Suprapubic skin (tissue), 4 donors: ENCODE measurements at regions not wholly inside any gene's neighbourhood (a gene's known extent, or its start where the extent isn't known, plus 50 kb on each side); places are given as distances from the start of the nearest gene placed in this dataset.

ENCODE experiments used
- CTCF ChIP-seq, 2 donors: fragments of 200-600 bp in 1 of 2; fragments of 450-650 bp in 1 of 2; sonication (generic) in 1 of 2; IDR thresholded peaks; one replicate each; pipeline ENCODE4 v1.5.1; 2016 to 2019; ENCODE audit warnings: antibody characterized with exemption in 2 of 2, mild to moderate bottlenecking in 1 of 2, moderate library complexity in 1 of 2
- EP300 ChIP-seq: sonication (generic); formaldehyde crosslinking; IDR thresholded peaks from one replicate; pipeline ENCODE4 v1.6.1; 2017; ENCODE audit warnings: antibody characterized with exemption
- POLR2A ChIP-seq, 2 donors: fragments of 450-650 bp; IDR thresholded peaks; one replicate each; pipeline ENCODE4 v1.6.1; 2017; ENCODE audit warnings: antibody characterized with exemption in 2 of 2, mild to moderate bottlenecking in 2 of 2, moderate library complexity in 2 of 2
- POLR2AphosphoS5 ChIP-seq, 3 donors: sonication (generic); formaldehyde crosslinking; IDR thresholded peaks; one replicate each; pipeline ENCODE4 v1.6.1; 2017; ENCODE audit warnings: antibody characterized with exemption in 3 of 3

- no peak for TF ChIP-seq CTCF (IDR thresholded peaks at IDR 0.05)
- TF ChIP-seq POLR2A (IDR thresholded peaks at IDR 0.05) = no peak
- no peak for TF ChIP-seq EP300
- TF ChIP-seq POLR2AphosphoS5 (IDR thresholded peaks at IDR 0.05) = no peak
Observed at GRCh38 chr6:5851261-5851757, 155.4 kb downstream of the NRN1 start.
